ENCODE measurements at regions not wholly inside any gene's neighbourhood (a gene's known extent, or its start where the extent isn't known, plus 50 kb on each side); places are given as distances from the start of the nearest gene placed in this dataset.

GRCh38 chr6:102126488-102126887, 733.0 kb downstream of the GRIK2 start:
- no peak for DNase-seq (ENCODE audit: low read depth, low spot score)

GRCh38 chr6:102127253-102127652, 733.7 kb downstream of the GRIK2 start:
- DNase-seq (ENCODE audit: low read depth, low spot score) = no peak

- DNase-seq (ENCODE audit: low read depth, low spot score) = no peak
Observed at GRCh38 chr6:102137859-102138258, 744.4 kb downstream of the GRIK2 start.

GRCh38 chr6:102149191-102149590, 755.7 kb downstream of the GRIK2 start:
- DNase-seq (ENCODE audit: low read depth, low spot score) = no peak

GRCh38 chr6:102150549-102150948, 757.0 kb downstream of the GRIK2 start:
- DNase-seq (ENCODE audit: low read depth, low spot score) = no peak

- peak; percentile 8 for DNase-seq (ENCODE audit: low read depth, low spot score)
Observed at GRCh38 chr6:102154176-102154575, 760.7 kb downstream of the GRIK2 start.

GRCh38 chr6:102154874-102155273, 761.4 kb downstream of the GRIK2 start:
- no peak for DNase-seq (ENCODE audit: low read depth, low spot score)

GRCh38 chr6:102169802-102170201, 776.3 kb downstream of the GRIK2 start:
- DNase-seq (ENCODE audit: low read depth, low spot score) = peak; percentile 34

GRCh38 chr6:102187186-102187585, 793.7 kb downstream of the GRIK2 start:
- no peak for DNase-seq (ENCODE audit: low read depth, low spot score)

- no peak for DNase-seq (ENCODE audit: low read depth, low spot score)
Observed at GRCh38 chr6:102195311-102195710, 801.8 kb downstream of the GRIK2 start.

GRCh38 chr6:102197211-102197610, 803.7 kb downstream of the GRIK2 start:
- DNase-seq (ENCODE audit: low read depth, low spot score) = peak; percentile 76

GRCh38 chr6:102204351-102204750, 810.8 kb downstream of the GRIK2 start:
- no peak for DNase-seq (ENCODE audit: low read depth, low spot score)

GRCh38 chr6:102215425-102215824, 821.9 kb downstream of the GRIK2 start:
- DNase-seq (ENCODE audit: low read depth, low spot score) = no peak

GRCh38 chr6:102216232-102216631, 822.7 kb downstream of the GRIK2 start:
- no peak for DNase-seq (ENCODE audit: low read depth, low spot score)

GRCh38 chr6:102223942-102224341, 830.4 kb downstream of the GRIK2 start:
- no peak for DNase-seq (ENCODE audit: low read depth, low spot score)

GRCh38 chr6:102229271-102229670, 835.8 kb downstream of the GRIK2 start:
- DNase-seq (ENCODE audit: low read depth, low spot score) = no peak

Measured in ELF-1 (cell line).